Loucy (cell line): ENCODE measurements at regions not wholly inside any gene's neighbourhood (a gene's known extent, or its start where the extent isn't known, plus 50 kb on each side); places are given as distances from the start of the nearest gene placed in this dataset.

Source experiments
- CTCF ChIP-seq: fragments of 200-600 bp; sonication (generic); conservative IDR thresholded peaks from 2 replicates; pipeline ENCODE4 v1.5.1; 2014; ENCODE audit warnings: mild to moderate bottlenecking, antibody characterized with exemption, low read length
- EZH2phosphoT487 ChIP-seq: fragments of 200-600 bp; IDR thresholded peaks from 2 replicates; pipeline ENCODE4 v1.6.1; 2018; ENCODE audit warnings: antibody characterized with exemption, mild to moderate bottlenecking, moderate library complexity, borderline replicate concordance

DNA sequence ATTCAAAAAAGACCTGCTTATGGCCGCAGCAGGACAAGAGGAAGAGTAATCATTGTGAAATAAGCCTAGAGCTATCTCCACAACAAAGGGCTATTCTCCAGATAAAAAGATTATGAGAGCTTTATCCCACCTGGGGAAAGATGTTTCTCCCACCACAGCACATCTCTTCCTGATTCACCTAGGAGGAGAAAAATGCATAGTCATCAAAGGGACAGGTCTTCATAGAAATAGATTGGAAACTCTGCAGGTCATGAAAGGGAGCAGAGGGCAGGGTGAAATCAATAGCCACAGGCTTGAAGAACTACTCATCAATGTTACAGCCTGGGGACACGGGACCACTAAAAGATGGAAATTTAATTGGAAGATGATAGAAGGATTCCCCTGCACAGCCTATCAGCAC lies 453.8 kb upstream of the TMEM132C start:
- no peak for TF ChIP-seq CTCF
- no peak for TF ChIP-seq EZH2phosphoT487
